ENCODE measurements at regions not wholly inside any gene's neighbourhood (a gene's known extent, or its start where the extent isn't known, plus 50 kb on each side); places are given as distances from the start of the nearest gene placed in this dataset.
"Not testable (repeated sequence)": the region's sequence is repeated elsewhere in the genome, so short reads cannot be mapped to it uniquely, and the experiment has no call there.

DNA sequence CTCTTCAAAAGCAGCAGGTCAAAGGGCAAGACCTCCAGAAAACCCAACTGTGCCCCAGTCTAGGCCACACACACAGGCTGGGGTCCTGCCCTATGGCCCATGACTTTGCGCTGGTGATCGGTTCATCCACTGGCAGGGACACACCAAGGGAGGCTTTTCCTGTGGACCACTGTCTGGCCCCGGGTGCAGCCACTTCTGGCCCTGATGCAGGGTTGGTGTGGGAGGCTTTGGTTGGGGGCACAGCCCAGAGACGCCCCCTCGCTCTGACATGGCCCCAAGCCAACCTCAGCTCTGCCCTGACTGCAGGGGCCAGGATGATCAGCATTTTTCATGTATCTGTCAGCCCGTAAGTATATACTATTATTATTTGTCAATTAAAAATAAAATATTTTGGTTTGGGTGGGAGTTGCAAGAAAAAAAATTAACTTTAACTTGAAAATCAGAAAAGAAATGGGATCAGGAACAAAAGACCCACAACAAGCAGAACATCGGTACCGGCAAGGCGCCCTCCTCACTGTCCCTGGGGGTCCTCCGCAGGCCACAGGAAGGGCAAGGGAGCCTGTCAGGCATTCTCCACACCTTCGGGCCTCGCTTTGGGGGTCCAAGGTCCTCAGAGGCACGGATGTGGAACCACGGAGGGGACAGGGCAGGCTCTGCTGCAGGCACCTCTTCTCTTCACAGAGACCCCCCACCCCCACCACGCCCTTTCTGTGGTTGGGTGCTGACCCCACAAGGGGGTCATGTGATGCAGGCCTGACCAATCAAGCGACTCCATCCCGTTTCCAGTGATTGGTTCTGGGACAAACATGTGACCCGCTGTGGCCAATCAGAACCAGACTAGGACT is 181.5 kb upstream of the SFSWAP start:
- no peak for DNase-seq

GRCh38 chr12:131530041-131530332 is 180.9 kb upstream of the SFSWAP start:
- DNase-seq, result no peak

- no peak for DNase-seq
Measured at GRCh38 chr12:131530422-131530821, 180.5 kb upstream of the SFSWAP start.

GRCh38 chr12:131533139-131533538 is 177.8 kb upstream of the SFSWAP start:
- DNase-seq, result no peak

- no peak for DNase-seq
Measured at GRCh38 chr12:131535779-131536178, 175.1 kb upstream of the SFSWAP start.

GRCh38 chr12:131536337-131536736 is 174.6 kb upstream of the SFSWAP start:
- no peak for DNase-seq

- DNase-seq, result no peak
Measured at GRCh38 chr12:131536766-131537165, 174.1 kb upstream of the SFSWAP start.

- no peak for DNase-seq
Measured at GRCh38 chr12:131537267-131537958, 173.5 kb upstream of the SFSWAP start.

DNA sequence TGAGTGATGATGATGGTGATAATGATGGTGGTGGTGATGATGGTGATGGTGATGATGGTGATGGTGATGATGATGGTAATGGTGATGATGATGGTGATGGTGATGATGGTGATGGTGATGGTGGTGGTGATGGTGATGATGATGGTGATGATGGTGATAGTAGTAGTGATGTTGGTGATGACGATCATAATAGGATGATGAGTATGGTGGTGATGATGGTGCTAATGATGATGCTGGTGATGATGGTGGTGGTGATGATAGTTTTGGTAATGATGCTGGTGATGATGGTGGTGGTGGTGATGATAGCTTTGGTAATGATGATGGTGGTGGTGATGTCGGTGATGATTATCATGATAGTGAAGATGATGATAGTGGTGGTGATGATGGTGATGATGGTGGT is 171.5 kb upstream of the SFSWAP start:
- no peak for DNase-seq

GRCh38 chr12:131540138-131540623 is 170.7 kb upstream of the SFSWAP start:
- DNase-seq, result no peak

DNA sequence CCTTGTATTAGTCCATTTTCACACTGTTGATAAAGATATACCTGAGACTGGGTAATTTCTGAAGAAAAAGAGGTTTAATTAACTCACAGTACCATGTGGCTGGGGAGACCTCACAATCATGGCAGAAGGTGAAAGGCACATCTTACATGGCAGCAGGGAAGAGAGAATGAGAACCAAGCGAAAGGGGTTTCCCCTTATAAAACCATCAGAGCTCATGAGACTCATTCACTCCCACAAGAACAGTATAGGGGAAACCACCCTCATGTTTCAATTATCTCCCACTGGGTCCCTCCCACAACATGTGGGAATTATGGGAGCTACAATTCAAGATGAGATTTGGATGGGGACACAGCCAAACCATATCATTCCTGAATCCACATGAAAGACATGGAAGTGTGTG is 169.4 kb upstream of the SFSWAP start:
- not testable (repeated sequence) for DNase-seq

DNA sequence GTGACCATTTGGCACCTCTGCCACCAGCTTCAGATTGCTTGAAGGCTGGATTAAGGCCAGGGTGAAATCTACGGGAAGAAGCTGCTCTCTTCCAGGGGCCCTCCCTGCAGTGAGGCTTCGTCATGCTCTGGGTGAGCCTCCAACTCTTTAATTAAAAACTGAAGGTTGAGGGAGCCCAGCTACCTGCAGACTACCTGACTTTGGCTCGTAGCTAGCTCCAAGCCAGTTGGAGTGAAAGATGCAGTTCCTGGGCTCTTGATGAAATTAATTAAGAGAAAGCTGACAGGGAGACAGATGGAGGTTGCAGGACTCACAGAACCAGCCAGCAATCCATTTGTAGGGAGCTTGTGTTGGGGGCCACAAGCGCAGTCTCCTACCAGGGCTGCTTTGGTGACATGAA is 168.5 kb upstream of the SFSWAP start:
- no peak for DNase-seq

DNA sequence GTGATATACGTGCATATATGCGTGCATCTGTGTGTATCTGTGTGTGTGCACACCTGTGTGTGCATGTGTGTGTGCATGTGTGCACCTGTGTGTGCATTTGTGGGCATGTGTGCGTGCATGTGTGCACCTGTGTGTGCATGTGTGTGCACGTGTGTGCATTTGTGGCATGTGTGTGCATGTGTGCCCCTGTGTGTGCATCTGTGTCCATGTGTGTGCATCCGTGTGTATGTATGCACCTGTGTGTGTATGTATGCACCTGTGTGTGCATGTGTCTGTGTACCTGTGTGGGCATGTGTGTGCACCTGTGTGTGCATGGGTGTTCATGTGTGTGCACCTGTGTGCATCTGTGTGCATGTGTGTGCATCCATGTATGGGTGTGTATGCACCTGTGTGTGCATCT is 167.8 kb upstream of the SFSWAP start:
- DNase-seq, result no peak

DNA sequence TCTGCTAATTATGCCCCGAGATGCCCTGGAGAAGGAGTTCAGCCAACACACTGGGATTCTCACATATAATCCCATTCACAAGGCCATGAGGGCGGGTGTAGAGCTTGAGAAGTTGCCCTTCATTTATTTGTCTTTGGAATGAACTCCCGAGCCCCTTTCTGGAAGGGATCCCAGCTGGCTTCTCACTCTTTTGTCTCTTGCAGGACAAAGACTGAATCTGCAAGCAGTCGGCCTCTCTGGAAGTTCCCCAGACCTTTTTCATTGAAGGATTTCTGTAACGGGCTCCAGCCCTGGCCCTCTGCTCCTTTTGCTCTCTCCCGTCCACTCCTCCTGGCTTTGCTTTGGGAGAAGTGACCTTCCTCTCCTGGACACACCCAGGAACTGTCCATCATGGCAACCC is 163.3 kb upstream of the SFSWAP start:
- no peak for DNase-seq

DNA sequence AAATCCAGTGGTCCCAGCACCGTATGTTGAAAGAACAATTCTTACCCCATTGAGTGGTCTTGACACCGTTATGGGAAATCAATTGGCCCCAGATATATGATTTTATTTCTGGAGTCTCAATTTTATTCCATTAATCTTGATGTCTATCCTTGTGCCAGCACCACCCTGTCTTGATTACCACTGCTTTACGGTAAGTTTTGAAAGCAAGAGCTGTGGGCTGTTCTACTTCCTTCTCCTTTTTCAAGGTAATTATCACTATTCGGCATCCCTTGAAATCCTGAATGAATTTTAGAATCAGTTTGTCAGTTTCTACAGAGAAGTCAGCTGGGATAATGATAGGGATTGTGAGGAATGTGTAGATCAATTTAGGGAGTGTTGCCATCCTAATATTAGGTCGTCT is 160.8 kb upstream of the SFSWAP start:
- DNase-seq, result no peak

DNA sequence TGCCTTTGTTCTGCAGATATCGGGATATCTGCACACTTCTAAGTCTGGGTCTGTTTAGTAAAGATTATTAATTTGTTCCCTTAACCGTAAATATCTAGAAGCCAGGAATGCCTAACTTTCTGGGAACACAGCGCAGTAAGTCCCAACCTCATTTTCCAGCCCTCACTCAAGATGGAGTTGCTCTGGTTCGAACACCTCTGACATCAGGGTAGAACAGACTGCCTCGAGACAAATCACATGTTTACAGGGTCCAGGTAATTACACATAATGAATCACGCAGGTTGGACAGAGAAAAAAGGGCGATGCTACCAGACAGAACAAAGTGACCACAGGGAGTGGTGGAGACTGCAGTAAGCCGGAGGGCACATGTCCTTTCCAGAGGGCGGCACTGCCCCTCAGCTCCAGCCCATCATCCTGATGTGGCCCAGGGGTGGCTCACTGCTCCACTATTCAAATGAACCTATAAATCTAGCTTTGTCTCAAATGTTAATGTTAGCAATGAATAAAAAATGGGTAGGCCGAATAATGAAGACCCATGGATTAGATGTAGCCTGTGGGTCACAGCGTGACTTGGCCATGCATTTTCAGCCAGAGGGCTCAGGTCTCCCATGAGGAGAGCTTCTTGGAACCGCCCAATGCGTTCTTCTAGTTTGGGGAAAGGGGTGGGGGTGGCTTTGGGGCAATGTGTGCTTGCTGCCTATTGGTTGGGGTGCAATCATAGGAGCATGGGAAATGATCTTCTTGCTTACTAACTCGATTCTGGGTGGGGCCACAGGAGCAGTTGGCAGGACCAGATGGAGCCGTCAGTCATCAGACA is 159.0 kb upstream of the SFSWAP start:
- no peak for DNase-seq

GRCh38 chr12:131552492-131552863 is 158.4 kb upstream of the SFSWAP start:
- no peak for DNase-seq

GRCh38 chr12:131553096-131553777 is 157.7 kb upstream of the SFSWAP start:
- DNase-seq, result no peak

GRCh38 chr12:131555197-131555846 is 155.6 kb upstream of the SFSWAP start:
- DNase-seq, result no peak

DNA sequence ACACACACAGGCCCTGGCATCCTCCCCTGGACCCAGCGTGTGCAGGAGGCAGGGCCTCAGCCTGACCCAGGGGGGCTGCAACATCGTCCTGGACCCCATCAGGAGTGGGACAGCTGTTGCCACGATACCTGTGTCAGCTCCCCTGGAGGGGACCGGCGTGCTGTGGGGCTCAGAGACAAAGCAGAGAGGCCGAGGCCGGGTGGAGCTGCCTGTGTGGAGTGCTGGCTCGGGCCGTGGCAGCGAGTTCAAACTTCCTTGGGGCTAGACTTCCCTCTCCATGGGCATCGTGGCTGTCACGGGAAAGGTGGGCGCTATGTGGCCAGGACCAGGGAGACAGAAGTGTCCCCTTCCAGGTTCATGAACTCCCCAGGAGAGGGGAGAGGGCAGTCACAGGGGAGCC is 155.0 kb upstream of the SFSWAP start:
- no peak for DNase-seq

GRCh38 chr12:131557078-131557709 is 153.7 kb upstream of the SFSWAP start:
- DNase-seq, result no peak
